Activated CD8-positive, alpha-beta memory T cell treated with anti-CD3 and anti-CD28 coated beads, Interleukin-2, amount 50 U/mL, for 4 hours (primary cell): ENCODE measurements at regions not wholly inside any gene's neighbourhood (a gene's known extent, or its start where the extent isn't known, plus 50 kb on each side); places are given as distances from the start of the nearest gene placed in this dataset.
"Not testable (repeated sequence)": the region's sequence is repeated elsewhere in the genome, so short reads cannot be mapped to it uniquely, and the experiment has no call there.

Source experiments
- DNase-seq: peaks from one replicate; pipeline ENCODE4 v3.0.0-alpha.2; 2020

- DNase-seq = no peak
Measured at GRCh38 chr14:31911160-31911559, 165.9 kb upstream of the ARHGAP5 start.

- no peak for DNase-seq
Measured at GRCh38 chr14:31913370-31913769, 163.7 kb upstream of the ARHGAP5 start.

GRCh38 chr14:31918289-31918688, 158.8 kb upstream of the ARHGAP5 start:
- not testable (repeated sequence) for DNase-seq

DNA sequence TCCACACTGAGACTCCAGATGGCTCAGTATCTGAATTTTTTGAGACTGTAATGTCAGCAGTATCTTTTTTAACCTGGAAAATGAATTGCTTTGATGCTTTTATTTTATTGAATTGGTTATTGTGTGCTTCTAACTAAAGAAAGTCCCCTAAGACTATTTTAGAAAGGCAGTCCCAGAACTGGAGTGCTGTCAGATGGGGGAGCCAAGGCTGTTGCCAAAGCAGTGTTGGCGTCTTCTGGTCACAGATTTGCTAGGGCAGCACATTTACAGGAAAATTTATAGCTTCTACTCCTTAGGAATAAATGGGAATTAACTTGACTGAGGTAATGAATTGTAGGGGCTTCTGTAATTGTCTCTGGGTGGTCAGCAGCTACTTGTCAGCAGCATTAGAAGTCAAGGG, 157.1 kb upstream of the ARHGAP5 start:
- DNase-seq = no peak

GRCh38 chr14:31920989-31921650, 156.0 kb upstream of the ARHGAP5 start:
- DNase-seq = no peak

GRCh38 chr14:31921721-31922120, 155.4 kb upstream of the ARHGAP5 start:
- no peak for DNase-seq

DNA sequence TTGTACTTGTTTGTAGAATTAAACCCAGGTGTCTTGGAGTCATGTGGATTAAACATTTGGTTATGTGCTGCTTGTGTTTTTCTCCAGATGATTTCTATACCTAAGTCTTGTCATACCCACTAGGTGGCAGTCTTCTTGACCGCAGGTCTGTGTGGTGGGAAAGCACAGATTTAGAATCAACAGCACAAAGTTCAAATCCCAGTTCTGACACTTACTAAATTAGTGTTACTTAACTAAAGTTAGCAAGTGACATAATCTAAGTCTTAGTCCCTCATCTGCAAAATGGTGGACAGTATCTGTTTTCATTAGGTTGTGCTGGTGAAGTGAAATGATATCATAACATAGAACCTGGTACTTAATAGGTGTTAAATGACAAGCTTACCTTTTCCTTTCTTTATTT, 151.0 kb upstream of the ARHGAP5 start:
- DNase-seq = no peak

- DNase-seq = no peak
Measured at GRCh38 chr14:31926652-31927347, 150.3 kb upstream of the ARHGAP5 start.

DNA sequence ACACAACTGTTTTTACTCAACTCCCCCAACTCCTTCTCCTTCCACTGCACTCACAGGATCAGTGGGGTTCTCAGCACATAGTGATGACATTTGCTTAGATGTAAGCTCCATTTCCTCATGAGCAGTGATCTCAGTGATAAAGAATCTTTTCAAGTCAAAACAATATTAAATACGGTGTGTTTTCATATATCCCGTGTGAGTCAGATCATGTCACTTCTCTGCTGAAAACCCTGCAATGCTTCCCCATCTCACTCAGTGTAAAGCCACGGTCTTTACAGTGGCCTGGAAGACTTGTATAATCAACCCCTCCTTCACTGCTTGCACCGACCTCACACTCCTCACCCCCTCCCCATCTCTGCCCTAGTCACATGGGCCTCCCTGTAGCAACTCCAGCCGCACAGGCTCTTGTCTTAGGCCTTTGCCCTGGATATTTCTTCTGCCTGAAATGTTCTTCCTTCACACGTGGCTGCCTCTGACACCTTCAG, 149.7 kb upstream of the ARHGAP5 start:
- no peak for DNase-seq

GRCh38 chr14:31930070-31930469, 147.0 kb upstream of the ARHGAP5 start:
- DNase-seq = no peak

DNA sequence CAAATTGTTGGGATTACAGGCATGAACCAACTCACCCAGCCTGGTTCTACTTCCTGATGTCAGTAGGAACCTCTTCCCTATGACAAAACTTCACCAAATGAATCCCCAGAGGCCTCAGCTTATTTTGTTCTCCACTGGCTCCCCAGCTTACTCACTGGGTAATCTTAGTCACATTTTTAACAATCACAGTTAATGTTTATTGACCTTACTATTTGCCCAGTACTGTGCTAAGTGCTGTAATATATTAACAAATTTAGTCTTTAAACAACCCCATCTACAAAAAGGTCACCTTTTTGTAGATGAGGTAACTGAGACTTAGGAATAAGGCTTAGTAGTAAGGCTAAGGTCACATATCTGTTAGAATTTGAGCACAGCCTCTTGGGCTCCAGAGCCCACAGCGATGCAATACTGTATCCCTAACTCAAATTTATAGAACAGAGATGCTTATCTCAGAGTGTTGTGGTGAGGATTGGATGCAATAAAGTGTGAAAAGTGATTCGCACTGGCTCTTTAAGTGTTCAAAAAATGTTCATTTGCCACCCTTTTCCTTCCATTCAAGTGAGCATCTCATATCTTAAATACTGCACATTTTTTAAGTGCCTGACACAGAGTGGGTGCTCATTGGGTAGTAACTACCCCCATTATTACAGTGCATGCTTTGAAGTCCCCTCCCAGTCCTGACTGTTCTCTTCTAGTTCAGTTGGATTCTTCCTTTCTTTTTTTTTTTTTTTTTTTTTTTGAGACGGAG, 146.4 kb upstream of the ARHGAP5 start:
- no peak for DNase-seq

- no peak for DNase-seq
Measured at GRCh38 chr14:31932675-31933074, 144.4 kb upstream of the ARHGAP5 start.

- DNase-seq = no peak
Measured at GRCh38 chr14:31933716-31934115, 143.4 kb upstream of the ARHGAP5 start.

DNA sequence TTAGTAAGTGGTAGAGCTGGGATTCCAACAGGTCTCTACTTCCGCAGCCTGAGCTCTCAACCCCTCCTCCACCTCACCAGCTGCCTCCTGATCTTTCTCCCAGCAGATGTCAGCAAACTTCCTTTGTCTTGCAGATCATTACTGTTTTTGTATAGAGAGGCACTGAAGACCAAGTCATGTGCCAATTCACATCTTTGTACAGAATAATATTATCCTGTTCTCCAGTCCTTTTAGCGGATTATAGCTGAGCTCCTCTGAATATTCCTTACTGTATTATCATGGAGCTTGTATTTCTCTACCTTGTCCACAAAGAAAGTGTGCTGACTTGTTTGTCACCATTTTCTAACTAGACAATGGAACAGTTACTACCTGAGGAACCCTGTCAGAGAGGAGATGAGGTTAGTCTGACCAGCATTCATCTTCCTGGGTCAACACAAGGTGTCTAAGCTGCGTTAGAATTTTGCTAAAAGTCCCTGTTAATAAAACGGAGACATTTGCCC, 142.3 kb upstream of the ARHGAP5 start:
- DNase-seq = no peak

GRCh38 chr14:31935391-31935790, 141.7 kb upstream of the ARHGAP5 start:
- no peak for DNase-seq

DNA sequence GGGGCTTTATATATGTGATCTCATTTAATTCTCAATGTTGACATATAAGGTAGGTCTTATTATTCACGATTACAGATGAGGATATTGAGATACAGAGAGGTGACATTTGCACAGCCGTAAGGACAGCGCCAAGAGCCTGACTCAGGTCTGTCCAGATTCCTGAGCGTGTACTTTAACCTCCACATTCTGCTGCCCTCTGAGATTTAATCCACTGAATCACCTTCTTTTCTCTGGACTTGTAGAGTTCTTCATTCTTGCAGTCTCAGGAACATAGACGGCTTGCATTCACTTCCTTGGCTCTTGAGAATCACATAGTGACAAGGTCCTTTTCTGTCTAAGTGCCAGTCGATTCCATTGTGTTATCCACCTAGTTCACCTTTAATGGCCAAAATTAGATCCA, 141.0 kb upstream of the ARHGAP5 start:
- DNase-seq = no peak

DNA sequence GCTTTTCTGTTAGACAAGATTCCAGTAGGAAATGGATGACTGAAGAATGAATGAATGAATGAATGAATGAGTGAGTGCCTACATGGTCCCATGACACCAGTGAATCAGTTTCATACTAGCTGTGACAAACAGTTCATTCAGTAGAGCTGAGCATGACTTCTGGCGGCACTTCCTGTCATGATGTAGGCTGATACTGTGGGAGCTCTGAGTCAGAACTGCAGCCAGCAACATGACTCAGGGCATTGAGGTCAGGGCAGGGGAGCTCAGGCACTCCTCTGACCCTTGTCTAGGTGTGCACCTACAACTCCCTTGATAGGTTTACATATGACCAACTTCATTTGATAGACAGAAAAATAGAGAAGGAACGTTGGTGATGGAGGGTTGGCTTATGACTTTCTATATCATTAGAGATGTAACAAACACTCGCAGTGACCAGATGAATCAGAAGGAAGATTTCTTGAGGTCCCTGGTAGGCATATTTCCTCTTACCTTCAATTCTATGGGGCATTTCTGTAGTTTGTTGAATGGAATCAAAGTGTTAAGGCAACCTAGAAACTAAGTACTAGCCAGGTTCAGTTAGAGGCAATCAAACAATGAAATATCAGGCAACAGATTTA, 139.3 kb upstream of the ARHGAP5 start:
- DNase-seq = peak; percentile 47

GRCh38 chr14:31939934-31940333, 137.2 kb upstream of the ARHGAP5 start:
- no peak for DNase-seq

DNA sequence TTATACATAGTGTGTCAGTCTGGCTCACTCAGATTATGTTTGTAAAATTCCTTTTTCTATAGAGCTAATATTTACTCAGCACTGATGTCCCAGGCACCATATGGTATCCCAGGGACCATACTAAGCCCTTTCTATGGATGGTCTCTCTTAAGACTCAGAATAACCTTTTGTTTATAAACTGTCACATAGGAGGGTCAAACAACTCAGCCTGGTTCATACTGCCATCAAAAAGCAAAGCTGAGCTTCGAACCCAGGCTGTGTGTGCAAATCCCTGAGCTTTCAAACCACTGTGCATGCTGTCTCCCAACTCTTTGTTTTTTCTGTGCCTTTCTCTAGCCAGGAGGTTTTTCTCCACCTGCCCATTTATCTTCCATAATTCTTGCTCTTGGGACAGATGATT, 135.6 kb upstream of the ARHGAP5 start:
- DNase-seq = no peak

GRCh38 chr14:31942166-31942841, 134.8 kb upstream of the ARHGAP5 start:
- DNase-seq = no peak

- DNase-seq = no peak
Measured at GRCh38 chr14:31943217-31943799, 133.8 kb upstream of the ARHGAP5 start.

DNA sequence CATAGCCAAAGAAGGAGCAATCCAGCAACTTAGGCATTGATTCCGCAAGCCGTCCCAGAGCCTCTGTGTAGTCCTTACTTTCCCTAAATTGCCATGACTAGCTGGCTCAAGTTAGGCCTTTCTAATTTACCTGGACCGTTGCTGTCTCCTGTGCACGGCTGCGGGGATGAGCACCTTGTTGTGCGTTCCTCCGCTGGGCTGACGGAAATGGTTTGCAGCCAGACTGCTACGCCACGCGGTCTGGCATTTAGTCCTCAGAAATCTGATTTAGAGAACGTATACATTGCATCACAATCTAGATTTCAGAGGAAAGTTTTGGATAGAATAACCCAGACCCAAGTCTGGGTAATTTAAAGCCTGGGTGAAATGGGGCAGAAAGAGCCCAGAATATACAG, 133.2 kb upstream of the ARHGAP5 start:
- no peak for DNase-seq
